Breast epithelium (tissue), 4 donors: ENCODE measurements at regions not wholly inside any gene's neighbourhood (a gene's known extent, or its start where the extent isn't known, plus 50 kb on each side); places are given as distances from the start of the nearest gene placed in this dataset.

ENCODE experiments used
- DNase-seq, 2 donors: peaks; one replicate each; pipeline ENCODE4 v3.0.0-alpha.2; 2019; ENCODE audit warnings: low spot score in 2 of 2
- H3K27ac ChIP-seq, 2 donors: fragments of 200-600 bp; sonication (generic) in 1 of 2; one replicate each; pipeline ENCODE4 v1.5.1; 2016 to 2019; ENCODE audit warnings: mild to moderate bottlenecking in 1 of 2
- H3K27me3 ChIP-seq, 2 donors: fragments of 200-600 bp; sonication (generic) in 1 of 2; one replicate each; pipeline versions ENCODE4 v1.5.1 to v1.6.0; 2017 to 2019; ENCODE audit warnings: control low read depth in 1 of 2, mild to moderate bottlenecking in 1 of 2
- H3K36me3 ChIP-seq: fragments of 200-600 bp; one replicate; pipeline ENCODE4 v1.5.1; 2019
- H3K4me1 ChIP-seq, 2 donors: fragments of 200-600 bp; sonication (generic); one replicate each; pipeline ENCODE4 v1.5.1; 2016 to 2019; ENCODE audit warnings: control low read depth in 1 of 2
- H3K4me3 ChIP-seq, 3 donors: fragments of 200-600 bp; sonication (generic); 1 replicate in 2 of 3; 2 replicates in 1 of 3; pipeline ENCODE4 v1.5.1; 2016 to 2019; ENCODE audit warnings: mild to moderate bottlenecking in 3 of 3, moderate library complexity in 2 of 3
- H3K9me3 ChIP-seq, 2 donors: fragments of 200-600 bp; sonication (generic) in 1 of 2; one replicate each; pipeline ENCODE4 v1.5.1; 2016 to 2019; ENCODE audit warnings: control low read depth in 1 of 2
- POLR2A ChIP-seq: fragments of 450-650 bp; IDR thresholded peaks from one replicate; pipeline ENCODE4 v1.6.1; 2016; ENCODE audit warnings: antibody characterized with exemption, mild to moderate bottlenecking, moderate library complexity
- POLR2AphosphoS5 ChIP-seq, 3 donors: sonication (generic); formaldehyde crosslinking; IDR thresholded peaks; one replicate each; pipeline ENCODE4 v1.6.1; 2017; ENCODE audit warnings: antibody characterized with exemption in 3 of 3
- intact Hi-C: fragments of 100-400 bp; cut with DNase I; formaldehyde crosslinking; loops from one replicate; pipeline ENCODE4 v1.15.1; 2023; ENCODE audit warnings: low total_unique reads
- TF ChIP-seq, protein P1 (sequence below), 3 donors: fragments of 450-650 bp; IDR thresholded peaks; one replicate each; pipeline ENCODE4 v1.5.1; 2016 to 2017; ENCODE audit warnings: antibody characterized with exemption in 3 of 3, mild to moderate bottlenecking in 3 of 3, moderate library complexity in 3 of 3

DNA sequence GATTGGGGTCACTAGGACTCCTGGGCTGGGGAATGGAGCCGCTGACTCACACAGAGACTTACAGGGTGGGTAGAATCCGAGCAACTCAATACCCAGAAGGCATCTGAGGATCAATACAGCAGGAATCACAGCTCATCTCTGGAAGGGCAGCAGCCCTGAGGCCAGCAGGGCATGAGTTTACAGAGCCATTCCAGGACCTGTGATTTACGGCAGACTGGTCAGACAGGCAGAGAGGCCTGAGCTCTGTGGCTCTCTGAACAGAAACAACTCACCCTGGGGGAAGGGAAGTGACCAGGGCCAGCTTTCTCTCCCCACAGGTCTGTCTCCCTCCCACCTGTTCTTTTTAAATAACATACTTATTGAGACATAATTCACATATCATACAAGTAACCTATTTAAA lies 88.2 kb upstream of the CXCL12 start:
- no peak for DNase-seq
- Histone ChIP-seq H3K9me3 (no peaks in the 10 kb centered on the region), H3K4me3 (no peak overlapping the region), H3K4me1 (no peaks in the 10 kb centered on the region), H3K36me3 (no peaks in the 10 kb centered on the region), H3K27me3 (no peaks in the 10 kb centered on the region), H3K27ac (peak overlapping the region in 1 of 2 donors; percentile 52)
- TF ChIP-seq, protein P1, sequence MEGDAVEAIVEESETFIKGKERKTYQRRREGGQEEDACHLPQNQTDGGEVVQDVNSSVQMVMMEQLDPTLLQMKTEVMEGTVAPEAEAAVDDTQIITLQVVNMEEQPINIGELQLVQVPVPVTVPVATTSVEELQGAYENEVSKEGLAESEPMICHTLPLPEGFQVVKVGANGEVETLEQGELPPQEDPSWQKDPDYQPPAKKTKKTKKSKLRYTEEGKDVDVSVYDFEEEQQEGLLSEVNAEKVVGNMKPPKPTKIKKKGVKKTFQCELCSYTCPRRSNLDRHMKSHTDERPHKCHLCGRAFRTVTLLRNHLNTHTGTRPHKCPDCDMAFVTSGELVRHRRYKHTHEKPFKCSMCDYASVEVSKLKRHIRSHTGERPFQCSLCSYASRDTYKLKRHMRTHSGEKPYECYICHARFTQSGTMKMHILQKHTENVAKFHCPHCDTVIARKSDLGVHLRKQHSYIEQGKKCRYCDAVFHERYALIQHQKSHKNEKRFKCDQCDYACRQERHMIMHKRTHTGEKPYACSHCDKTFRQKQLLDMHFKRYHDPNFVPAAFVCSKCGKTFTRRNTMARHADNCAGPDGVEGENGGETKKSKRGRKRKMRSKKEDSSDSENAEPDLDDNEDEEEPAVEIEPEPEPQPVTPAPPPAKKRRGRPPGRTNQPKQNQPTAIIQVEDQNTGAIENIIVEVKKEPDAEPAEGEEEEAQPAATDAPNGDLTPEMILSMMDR (IDR thresholded peaks at IDR 0.05) = no peak
- TF ChIP-seq POLR2AphosphoS5 (IDR thresholded peaks at IDR 0.05) (no peak), POLR2A (no peak)
- intact Hi-C loops = no loop called here

DNA sequence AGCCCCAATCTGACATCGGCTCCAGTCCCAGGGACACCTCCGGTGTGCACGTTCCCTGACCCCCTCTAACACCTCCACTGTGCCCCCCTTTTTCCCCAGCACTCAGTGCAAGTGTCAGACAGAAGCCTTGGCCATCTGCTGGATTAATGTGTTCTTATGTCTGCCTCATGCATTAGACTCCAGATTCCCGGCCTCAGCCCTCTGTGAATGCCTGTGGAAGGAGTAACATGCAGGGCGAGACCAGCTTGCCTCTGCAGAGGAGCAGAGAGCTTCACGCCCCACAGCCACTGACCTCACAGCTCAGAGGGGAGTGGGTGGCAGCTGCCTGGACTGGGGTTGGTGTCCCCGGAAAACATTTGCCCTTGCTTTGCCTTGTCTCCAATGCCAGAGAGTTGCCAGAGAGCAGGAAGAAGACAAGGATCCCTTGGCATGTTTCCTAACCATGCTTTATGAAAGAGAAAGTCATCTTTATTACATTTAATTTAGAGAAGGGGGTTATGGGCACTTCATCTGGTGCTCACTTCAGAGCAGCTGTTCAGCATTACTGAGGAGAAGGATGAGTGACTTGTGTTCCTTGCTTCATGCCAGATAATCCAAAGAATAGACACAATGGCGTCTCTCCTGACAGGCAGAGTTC lies 91.6 kb upstream of the CXCL12 start:
- intact Hi-C loops = no loop called here
- no peak for DNase-seq
- H3K4me3 ChIP-seq = no peak overlapping the region
- no peaks in the 10 kb centered on the region for H3K4me1 ChIP-seq
- no peak overlapping the region for H3K27ac ChIP-seq
- no peaks in the 10 kb centered on the region for H3K9me3 ChIP-seq
- H3K36me3 ChIP-seq = no peaks in the 10 kb centered on the region
- no peaks in the 10 kb centered on the region for H3K27me3 ChIP-seq
- TF ChIP-seq, protein P1 (IDR thresholded peaks at IDR 0.05) = no peak
- TF ChIP-seq POLR2AphosphoS5 (IDR thresholded peaks at IDR 0.05) (no peak), POLR2A (no peak)

DNA sequence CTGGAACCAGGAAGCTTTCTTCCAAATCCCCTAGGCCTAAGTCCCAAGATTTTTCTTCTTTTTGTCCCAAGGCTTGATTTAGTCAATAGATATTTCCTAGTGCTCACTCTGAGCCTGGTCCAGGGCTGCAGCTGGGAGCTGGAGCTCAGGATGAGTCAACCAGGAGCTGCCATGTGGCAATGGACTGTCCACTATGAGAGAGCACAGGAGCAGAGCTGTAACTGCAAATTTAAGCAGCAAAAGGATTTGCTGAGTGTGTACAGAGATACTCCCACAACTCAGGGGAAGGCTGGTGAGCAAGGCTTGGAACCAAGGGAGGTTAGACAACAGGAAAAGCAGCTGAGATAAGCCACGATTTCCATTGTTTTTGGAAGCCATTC lies 92.1 kb upstream of the CXCL12 start:
- no peak overlapping the region for H3K4me3 ChIP-seq
- H3K9me3 ChIP-seq = no peaks in the 10 kb centered on the region
- intact Hi-C loops = no loop called here
- DNase-seq = no peak
- no peak overlapping the region for H3K27ac ChIP-seq
- H3K27me3 ChIP-seq = no peaks in the 10 kb centered on the region
- no peaks in the 10 kb centered on the region for H3K36me3 ChIP-seq
- TF ChIP-seq, protein P1 (IDR thresholded peaks at IDR 0.05) = no peak
- TF ChIP-seq POLR2AphosphoS5 (IDR thresholded peaks at IDR 0.05) (no peak), POLR2A (no peak)
- H3K4me1 ChIP-seq = no peaks in the 10 kb centered on the region

DNA sequence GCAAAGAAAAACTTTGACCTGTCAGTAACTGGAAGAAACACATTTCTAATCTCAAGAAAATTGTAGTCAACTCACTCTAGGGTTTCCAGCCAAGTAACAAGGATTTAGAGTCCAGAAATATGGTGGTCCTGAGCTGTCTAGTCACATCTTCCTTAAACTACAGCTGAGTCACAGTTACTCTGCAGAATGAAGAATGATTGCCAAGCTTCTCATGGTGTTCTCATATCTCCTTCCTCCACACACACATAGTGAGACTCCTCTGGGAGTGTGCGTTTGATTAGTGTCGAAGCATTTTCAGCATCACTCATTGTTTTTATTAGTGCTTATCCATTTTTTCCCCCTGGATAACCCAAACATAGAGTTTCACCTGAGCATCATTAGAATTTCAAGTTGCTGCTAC lies 93.1 kb upstream of the CXCL12 start:
- H3K4me1 ChIP-seq = no peaks in the 10 kb centered on the region
- no peaks in the 10 kb centered on the region for H3K36me3 ChIP-seq
- no peak overlapping the region for H3K4me3 ChIP-seq
- no peak for DNase-seq
- no peaks in the 10 kb centered on the region for H3K9me3 ChIP-seq
- no peak overlapping the region for H3K27ac ChIP-seq
- TF ChIP-seq, protein P1 (IDR thresholded peaks at IDR 0.05) = no peak
- no peak for TF ChIP-seq POLR2AphosphoS5 (IDR thresholded peaks at IDR 0.05)
- TF ChIP-seq POLR2A = no peak
- no peaks in the 10 kb centered on the region for H3K27me3 ChIP-seq
- intact Hi-C loops = no loop called here

DNA sequence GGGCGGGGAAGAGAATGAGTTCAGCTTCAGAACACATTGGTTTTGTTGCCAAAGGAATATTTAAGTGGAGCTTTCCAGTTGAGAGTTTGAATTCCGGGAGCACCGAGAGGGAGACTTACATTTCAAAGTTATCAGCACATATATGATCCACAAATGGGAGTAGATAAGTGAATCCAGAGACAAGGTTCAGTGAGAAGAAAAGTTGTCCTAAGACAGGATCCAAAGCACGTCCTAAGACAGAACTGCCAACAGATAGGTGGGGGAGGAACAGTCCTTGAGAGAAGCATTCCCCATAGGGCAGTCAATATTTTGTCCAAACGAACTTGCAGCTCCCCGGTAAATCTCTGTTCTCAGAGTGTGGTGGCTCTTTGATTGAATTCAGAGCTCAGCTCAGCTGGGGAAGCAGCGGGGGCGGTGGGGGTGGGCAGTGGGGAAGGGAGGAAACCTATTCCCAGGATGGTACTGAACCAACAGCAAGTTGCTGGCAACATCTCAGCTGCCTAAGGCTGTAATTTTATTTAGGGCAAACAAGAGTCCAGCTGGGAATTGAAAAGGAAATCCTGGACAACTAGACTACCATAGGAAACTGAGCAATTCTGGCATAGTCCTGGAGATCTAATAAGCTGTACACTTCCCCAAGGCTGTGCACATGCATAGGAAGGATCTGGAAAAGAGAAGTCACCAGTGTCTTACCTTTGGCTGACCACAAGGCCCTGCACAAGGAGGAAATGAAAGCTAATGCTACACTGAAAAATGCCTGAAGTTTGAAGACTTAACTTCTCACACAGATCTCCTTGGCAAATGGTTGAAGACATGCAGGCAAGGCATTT lies 94.2 kb upstream of the CXCL12 start:
- intact Hi-C loops = no loop called here
- Histone ChIP-seq H3K27ac (peak overlapping the region; percentile 36 to 58), H3K4me3 (no peak overlapping the region), H3K9me3 (no peaks in the 10 kb centered on the region), H3K27me3 (no peaks in the 10 kb centered on the region), H3K4me1 (no peaks in the 10 kb centered on the region), H3K36me3 (no peaks in the 10 kb centered on the region)
- TF ChIP-seq POLR2A (no peak), POLR2AphosphoS5 (IDR thresholded peaks at IDR 0.05) (no peak)
- TF ChIP-seq, protein P1 (IDR thresholded peaks at IDR 0.05) = no peak
- DNase-seq = no peak
